ENCODE measurements at regions not wholly inside any gene's neighbourhood (a gene's known extent, or its start where the extent isn't known, plus 50 kb on each side); places are given as distances from the start of the nearest gene placed in this dataset.

- intact Hi-C loops (cut with micrococcal nuclease) = no loop called here
- DNase-seq (no peak), ATAC-seq (no peak)
Measured at GRCh38 chr4:23680671-23681518, 209.0 kb downstream of the PPARGC1A start.

DNA sequence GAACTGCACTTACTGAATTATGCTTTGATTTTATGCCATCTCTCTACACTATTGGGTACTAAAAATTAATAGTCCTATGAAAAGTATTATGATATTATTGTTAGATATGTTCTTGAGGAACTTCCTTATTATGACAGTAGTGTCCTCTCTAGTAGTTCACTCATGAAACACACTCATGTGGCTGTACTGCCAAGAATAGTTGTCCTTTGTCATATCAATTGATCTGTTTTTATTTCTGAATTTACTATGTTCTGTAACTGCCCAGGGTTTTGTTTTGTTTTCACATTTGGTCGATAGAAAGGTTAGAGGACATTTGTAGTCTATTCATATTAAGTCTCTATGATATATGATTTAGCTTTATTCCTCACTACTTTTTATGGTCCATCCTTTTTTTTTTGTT, 215.2 kb downstream of the PPARGC1A start:
- intact Hi-C loops (cut with micrococcal nuclease) = no loop called here
- DNase-seq (no peak), ATAC-seq (no peak)

DNA sequence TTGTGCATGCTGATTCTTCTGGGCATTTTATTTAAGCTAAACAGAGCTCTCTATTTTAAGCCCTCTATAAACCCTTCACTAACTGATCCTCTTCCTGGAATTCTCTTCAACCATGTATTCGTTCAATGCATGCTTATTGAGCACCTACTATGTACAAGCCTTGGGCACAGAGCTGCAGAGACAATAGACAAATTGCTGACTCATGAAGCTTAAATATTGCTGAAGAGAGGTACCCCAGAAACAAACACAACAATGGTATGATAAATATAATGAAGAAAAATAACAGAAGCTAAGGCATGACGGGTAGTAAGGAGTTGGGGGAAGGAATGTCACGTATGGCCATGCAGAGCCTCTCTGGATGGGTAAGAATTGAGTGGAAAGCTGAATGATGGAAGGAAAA, 222.2 kb downstream of the PPARGC1A start:
- no peak for ATAC-seq
- DNase-seq = no peak
- intact Hi-C loops (cut with micrococcal nuclease) = no loop called here

DNA sequence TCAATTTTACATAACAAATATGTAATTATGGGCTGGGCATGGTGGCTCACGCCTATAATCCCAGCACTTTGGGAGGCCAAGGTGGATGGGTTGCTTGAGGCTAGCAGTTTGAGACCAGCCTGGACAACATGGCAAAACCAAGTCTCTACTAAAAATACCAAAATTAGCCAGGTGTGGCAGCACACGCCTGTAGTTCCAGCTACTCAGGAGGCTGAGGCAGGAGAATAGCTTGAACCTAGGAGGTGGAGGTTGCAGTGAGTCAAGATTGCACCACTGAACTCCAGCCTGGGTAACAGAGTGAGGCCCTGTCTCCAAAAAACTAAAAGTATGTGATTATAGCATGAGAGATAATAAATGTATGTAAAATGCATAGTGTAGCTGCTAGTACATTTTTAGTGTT, 229.0 kb downstream of the PPARGC1A start:
- DNase-seq (no peak), ATAC-seq (no peak)
- intact Hi-C loops (cut with micrococcal nuclease) = no loop called here

DNA sequence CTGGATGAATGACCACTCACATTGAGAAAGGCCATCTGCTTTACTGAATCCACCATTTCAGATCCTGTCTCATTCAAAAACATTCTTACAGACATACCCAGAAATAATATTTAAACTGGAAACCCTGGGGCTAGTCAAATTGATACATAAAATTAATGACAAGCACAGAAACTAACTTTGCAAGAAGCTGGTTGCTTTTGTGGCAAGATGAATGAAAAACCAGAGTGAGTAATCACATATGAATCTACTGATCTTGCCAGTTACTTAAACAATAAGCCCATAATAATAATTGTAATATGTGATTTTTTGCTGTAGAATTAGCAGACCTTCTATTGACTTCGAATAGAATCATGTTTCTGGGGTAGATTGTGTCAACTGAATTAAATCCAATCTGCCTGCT, 235.1 kb downstream of the PPARGC1A start:
- DNase-seq (no peak), ATAC-seq (no peak)
- intact Hi-C loops (cut with micrococcal nuclease) = no loop called here

GRCh38 chr4:23648854-23649596, 240.8 kb downstream of the PPARGC1A start:
- ATAC-seq = no peak
- intact Hi-C loops (cut with micrococcal nuclease) = no loop called here
- DNase-seq = no peak

GRCh38 chr4:23635468-23635867, 254.4 kb downstream of the PPARGC1A start:
- DNase-seq (no peak), ATAC-seq (no peak)
- intact Hi-C loops (cut with micrococcal nuclease) = no loop called here

DNA sequence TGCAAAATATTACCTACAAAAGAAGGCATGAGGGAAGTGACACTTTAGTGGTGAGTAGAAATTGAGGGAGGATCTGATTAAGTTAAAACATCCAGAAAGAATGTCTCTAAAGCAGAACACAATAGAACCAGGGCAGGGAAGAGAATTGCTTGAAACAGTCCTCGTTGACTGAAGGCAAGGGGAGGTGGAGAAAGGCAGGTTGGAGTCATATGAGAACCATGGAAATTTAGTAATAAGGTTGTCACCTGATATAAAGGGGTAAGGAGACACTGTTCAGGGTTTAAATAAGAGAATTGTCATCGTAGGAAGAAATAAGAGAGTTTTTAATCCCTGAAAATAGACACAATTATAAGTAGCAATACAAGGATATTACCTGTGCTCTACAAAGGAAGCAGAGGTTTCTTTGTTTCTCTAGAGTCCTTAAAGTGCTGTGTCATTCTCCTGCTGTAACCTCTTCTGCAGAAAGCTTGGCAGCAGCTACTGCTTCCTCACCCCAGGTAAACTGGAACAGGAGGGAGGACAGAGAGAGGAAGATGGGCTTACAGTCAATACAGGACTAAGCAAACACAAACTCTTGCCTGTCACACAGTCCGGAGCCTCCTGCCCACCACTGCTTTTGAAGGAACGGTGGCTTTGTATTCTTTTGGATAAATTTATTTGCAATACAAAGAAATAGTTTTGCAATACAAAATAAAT, 258.4 kb downstream of the PPARGC1A start:
- intact Hi-C loops (cut with micrococcal nuclease) = no loop called here
- DNase-seq (no peak), ATAC-seq (peak; percentile 20)

DNA sequence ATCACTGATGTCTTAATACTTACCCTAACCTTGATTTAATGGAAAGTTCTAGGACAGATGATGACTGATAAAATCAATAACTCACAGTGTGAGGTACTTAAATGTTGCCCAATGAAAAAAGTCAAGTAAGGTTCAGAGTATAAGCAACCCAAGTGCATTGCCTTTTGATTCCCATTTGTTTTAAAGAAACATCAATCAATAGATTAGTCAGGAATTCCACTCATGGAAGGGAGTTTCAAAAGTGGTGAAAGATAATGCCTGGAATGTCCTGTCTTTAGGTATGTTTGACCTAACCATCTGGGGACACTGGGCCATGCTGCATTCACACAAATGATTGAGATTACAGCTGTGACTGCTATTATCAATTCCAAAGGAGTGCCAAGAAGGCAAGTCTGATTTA, 259.7 kb downstream of the PPARGC1A start:
- intact Hi-C loops (cut with micrococcal nuclease) = no loop called here
- ATAC-seq = no peak
- no peak for DNase-seq

- intact Hi-C loops (cut with micrococcal nuclease) = no loop called here
- no peak for DNase-seq
- no peak for ATAC-seq
Measured at GRCh38 chr4:23629421-23629820, 260.4 kb downstream of the PPARGC1A start.

DNA sequence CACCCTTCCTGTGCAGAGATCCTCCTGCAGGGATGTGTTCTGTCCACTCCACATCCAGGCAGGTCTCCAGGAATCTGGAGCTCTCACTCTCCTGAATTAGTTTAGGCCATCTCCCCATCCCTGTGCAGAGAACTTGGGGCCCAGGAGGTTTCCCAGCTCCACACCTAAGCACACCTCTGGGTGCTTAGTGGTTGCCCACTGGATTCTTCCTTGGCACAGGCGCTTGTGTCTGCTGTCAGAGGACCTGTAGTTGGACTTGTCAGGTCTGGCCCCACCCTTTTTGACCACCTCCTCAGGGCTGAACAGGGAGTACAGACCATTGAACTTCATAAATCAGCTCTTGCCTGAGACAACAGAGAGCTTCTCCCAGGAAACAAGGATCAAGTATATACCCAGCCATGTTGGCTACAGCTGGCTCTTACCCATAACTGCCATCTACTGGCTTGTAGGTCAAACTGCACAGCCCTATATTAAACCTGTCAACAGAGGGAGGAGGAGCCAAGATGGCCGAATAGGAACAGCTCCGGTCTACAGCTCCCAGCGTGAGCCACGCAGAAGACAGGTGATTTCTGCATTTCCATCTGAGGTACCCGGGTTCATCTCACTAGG, 275.5 kb downstream of the PPARGC1A start:
- intact Hi-C loops (cut with micrococcal nuclease) = no loop called here
- no peak for DNase-seq
- peak; percentile 73 for ATAC-seq

GRCh38 chr4:23613782-23614181, 276.1 kb downstream of the PPARGC1A start:
- no peak for DNase-seq
- ATAC-seq = no peak
- intact Hi-C loops (cut with micrococcal nuclease) = no loop called here

DNA sequence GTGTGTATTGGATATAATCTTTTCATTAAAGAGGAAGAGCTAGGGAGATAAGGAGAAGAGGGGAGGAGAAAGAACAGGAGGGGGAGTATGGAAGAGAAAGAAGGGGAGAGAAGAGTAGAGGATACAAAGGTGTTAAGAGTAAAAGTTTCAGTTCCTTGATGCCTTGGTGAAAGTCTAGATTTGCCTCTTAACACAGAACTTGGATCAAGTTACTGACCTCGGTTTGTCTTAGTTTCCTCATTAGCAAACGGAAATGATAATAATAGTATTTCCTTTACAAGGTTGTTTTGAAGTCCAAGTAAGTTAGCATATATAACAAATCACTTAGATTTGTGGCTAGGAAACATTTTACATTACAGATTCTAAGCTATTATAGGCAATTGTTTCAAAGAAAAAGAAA, 287.1 kb downstream of the PPARGC1A start:
- ATAC-seq = no peak
- intact Hi-C loops (cut with micrococcal nuclease) = no loop called here
- no peak for DNase-seq

GRCh38 chr4:23594125-23594524, 295.7 kb downstream of the PPARGC1A start:
- intact Hi-C loops (cut with micrococcal nuclease) = no loop called here
- ATAC-seq = no peak
- DNase-seq = no peak

DNA sequence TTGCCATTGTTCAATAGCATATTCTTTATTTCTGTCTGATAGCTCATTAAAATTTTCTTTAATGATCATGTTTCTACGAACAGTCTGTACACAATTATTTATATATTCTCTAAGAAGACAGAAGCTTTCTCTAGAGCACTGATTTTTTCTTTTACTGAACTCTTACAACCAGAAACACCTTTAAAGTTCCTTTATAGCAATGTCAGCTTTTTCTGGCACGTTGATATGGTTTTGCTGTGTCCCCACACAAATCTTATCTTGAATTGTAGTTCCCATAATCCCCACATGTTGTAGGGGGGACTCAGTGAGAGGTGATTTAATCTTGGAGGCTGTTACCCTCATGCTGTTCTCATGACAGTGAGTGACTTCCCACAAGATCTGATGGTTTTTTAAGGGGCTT, 299.4 kb downstream of the PPARGC1A start:
- intact Hi-C loops (cut with micrococcal nuclease) = no loop called here
- DNase-seq = no peak
- no peak for ATAC-seq

- DNase-seq (no peak), ATAC-seq (no peak)
- intact Hi-C loops (cut with micrococcal nuclease) = no loop called here
Measured at GRCh38 chr4:23584024-23584423, 305.8 kb downstream of the PPARGC1A start.

DNA sequence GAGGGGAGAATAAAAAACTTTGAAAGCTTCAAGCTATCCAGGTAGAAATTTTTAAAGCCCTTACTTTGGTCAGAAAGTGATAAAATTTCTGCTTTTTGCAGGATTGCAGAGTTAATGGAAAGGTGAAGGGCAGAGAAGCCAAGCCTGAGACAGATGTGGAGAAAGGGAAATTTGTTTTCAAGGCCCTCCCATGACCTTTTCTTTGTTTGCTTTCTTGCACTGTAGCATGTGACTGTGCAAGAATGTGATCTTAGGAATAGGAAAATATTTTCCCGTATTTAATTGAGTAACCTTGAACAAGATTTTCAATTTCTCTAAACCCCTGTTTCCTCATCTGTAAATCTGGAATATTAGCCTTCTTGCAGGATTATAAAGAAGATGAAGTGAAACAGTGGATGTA, 307.2 kb downstream of the PPARGC1A start:
- intact Hi-C loops (cut with micrococcal nuclease) = no loop called here
- DNase-seq (no peak), ATAC-seq (no peak)

- intact Hi-C loops (cut with micrococcal nuclease) = no loop called here
- no peak for ATAC-seq
- no peak for DNase-seq
Measured at GRCh38 chr4:23579166-23579565, 310.7 kb downstream of the PPARGC1A start.

- DNase-seq = no peak
- no peak for ATAC-seq
- intact Hi-C loops (cut with micrococcal nuclease) = no loop called here
Measured at GRCh38 chr4:23577398-23577797, 312.4 kb downstream of the PPARGC1A start.

DNA sequence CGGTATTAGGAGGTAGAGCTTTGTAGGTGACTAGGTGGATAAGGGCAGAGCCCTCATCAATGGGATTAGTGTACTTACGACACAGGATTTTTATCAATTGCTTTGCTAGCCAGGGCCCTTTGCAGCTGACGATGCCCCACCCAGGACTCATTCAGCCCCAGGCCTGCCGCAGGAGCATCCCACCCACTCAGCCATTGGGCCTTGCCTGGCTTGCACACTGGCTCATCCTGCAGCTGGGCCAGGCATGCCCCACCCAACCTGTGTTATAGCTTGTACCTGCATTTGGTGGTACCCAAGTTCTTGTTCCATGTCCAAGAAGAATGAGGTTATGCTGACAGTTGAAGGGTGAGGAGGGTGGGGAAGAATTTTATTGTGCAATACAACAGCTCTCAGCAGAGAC, 317.5 kb downstream of the PPARGC1A start:
- ATAC-seq (no peak), DNase-seq (no peak)
- intact Hi-C loops (cut with micrococcal nuclease) = no loop called here

Measured in left ventricle myocardium superior (tissue), 1 donor.